Bone marrow (tissue), 2 donors: ENCODE measurements at regions not wholly inside any gene's neighbourhood (a gene's known extent, or its start where the extent isn't known, plus 50 kb on each side); places are given as distances from the start of the nearest gene placed in this dataset.
A peak's percentile ranks its signal among the peaks of the same experiment; 100 is the strongest.

ENCODE experiments used
- DNase-seq, 2 donors: peaks; one replicate each; lab custom pipeline; 2025; lab: John Stamatoyannopoulos, UW

GRCh38 chr14:104425763-104426646 lies 153.6 kb upstream of the C14orf180 start:
- DNase-seq: no peak

GRCh38 chr14:104427131-104427851 lies 152.3 kb upstream of the C14orf180 start:
- DNase-seq: no peak

GRCh38 chr14:104428333-104428851 lies 151.2 kb upstream of the C14orf180 start:
- no peak for DNase-seq

- no peak for DNase-seq
These were observed 150.7 kb upstream of the C14orf180 start for GRCh38 chr14:104428860-104429259.

GRCh38 chr14:104429291-104429861 lies 150.2 kb upstream of the C14orf180 start:
- no peak for DNase-seq

- no peak for DNase-seq
These were observed 148.1 kb upstream of the C14orf180 start for GRCh38 chr14:104431351-104431928.

- no peak for DNase-seq
These were observed 147.5 kb upstream of the C14orf180 start for GRCh38 chr14:104431929-104432541.

- no peak for DNase-seq
These were observed 146.8 kb upstream of the C14orf180 start for GRCh38 chr14:104432611-104433231.

- DNase-seq: no peak
These were observed 146.0 kb upstream of the C14orf180 start for GRCh38 chr14:104433401-104434213.

- DNase-seq: no peak
These were observed 145.1 kb upstream of the C14orf180 start for GRCh38 chr14:104434214-104435076.

GRCh38 chr14:104435147-104436046 lies 144.2 kb upstream of the C14orf180 start:
- DNase-seq: no peak

- peak in 1 of 2 donors; percentile 10 for DNase-seq
These were observed 143.4 kb upstream of the C14orf180 start for GRCh38 chr14:104436047-104436591.

- DNase-seq: no peak
These were observed 142.5 kb upstream of the C14orf180 start for GRCh38 chr14:104436741-104437701.

GRCh38 chr14:104437703-104438102 lies 141.9 kb upstream of the C14orf180 start:
- DNase-seq: no peak

- no peak for DNase-seq
These were observed 141.2 kb upstream of the C14orf180 start for GRCh38 chr14:104438166-104438887.

- no peak for DNase-seq
These were observed 139.9 kb upstream of the C14orf180 start for GRCh38 chr14:104439625-104440024.
